Tibial nerve (tissue), 3 donors: ENCODE measurements at regions not wholly inside any gene's neighbourhood (a gene's known extent, or its start where the extent isn't known, plus 50 kb on each side); places are given as distances from the start of the nearest gene placed in this dataset.

Experiments
- POLR2A ChIP-seq, 2 donors: fragments of 450-650 bp; IDR thresholded peaks; one replicate each; pipeline ENCODE4 v1.6.1; 2017; ENCODE audit warnings: antibody characterized with exemption in 2 of 2, mild to moderate bottlenecking in 2 of 2, moderate library complexity in 2 of 2
- TF ChIP-seq, protein P1 (sequence below), 5 experiments: fragments of 200-600 bp in 3 of 5; fragments of 450-650 bp in 2 of 5; sonication (generic) in 3 of 5; IDR thresholded peaks; one replicate each; pipeline ENCODE4 v1.5.1; 2016 to 2019; ENCODE audit warnings: antibody characterized with exemption in 5 of 5, mild to moderate bottlenecking in 3 of 5, moderate library complexity in 2 of 5

- TF ChIP-seq POLR2A (IDR thresholded peaks at IDR 0.05) = no peak
- TF ChIP-seq, protein P1, sequence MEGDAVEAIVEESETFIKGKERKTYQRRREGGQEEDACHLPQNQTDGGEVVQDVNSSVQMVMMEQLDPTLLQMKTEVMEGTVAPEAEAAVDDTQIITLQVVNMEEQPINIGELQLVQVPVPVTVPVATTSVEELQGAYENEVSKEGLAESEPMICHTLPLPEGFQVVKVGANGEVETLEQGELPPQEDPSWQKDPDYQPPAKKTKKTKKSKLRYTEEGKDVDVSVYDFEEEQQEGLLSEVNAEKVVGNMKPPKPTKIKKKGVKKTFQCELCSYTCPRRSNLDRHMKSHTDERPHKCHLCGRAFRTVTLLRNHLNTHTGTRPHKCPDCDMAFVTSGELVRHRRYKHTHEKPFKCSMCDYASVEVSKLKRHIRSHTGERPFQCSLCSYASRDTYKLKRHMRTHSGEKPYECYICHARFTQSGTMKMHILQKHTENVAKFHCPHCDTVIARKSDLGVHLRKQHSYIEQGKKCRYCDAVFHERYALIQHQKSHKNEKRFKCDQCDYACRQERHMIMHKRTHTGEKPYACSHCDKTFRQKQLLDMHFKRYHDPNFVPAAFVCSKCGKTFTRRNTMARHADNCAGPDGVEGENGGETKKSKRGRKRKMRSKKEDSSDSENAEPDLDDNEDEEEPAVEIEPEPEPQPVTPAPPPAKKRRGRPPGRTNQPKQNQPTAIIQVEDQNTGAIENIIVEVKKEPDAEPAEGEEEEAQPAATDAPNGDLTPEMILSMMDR (IDR thresholded peaks at IDR 0.05) = no peak
Measured at GRCh38 chr2:122077114-122077513, 321.7 kb downstream of the TSN start.
